Glutamatergic neuron (in vitro differentiated cells): ENCODE measurements at regions not wholly inside any gene's neighbourhood (a gene's known extent, or its start where the extent isn't known, plus 50 kb on each side); places are given as distances from the start of the nearest gene placed in this dataset.

ENCODE experiments used
- DNase-seq: peaks from one replicate; pipeline ENCODE4 v3.0.0; 2022
- H3K27ac Mint-ChIP-seq: one replicate; pipeline ENCODE4 v1.8.0; 2020; ENCODE audit warnings: mild to moderate bottlenecking, mixed read lengths, inconsistent platforms; ENCODE audit not compliant: unreplicated experiment
- H3K27me3 Mint-ChIP-seq: one replicate; pipeline ENCODE4 v1.8.0; 2020; ENCODE audit warnings: mild to moderate bottlenecking, moderate library complexity, mixed read lengths, inconsistent platforms; ENCODE audit not compliant: unreplicated experiment
- H3K36me3 Mint-ChIP-seq: one replicate; pipeline ENCODE4 v1.8.0; 2020; ENCODE audit warnings: mild to moderate bottlenecking, mixed read lengths, inconsistent platforms; ENCODE audit not compliant: unreplicated experiment
- H3K4me1 Mint-ChIP-seq: one replicate; pipeline ENCODE4 v1.8.0; 2020; ENCODE audit warnings: mild to moderate bottlenecking, low read depth, mixed read lengths, inconsistent platforms; ENCODE audit not compliant: unreplicated experiment
- H3K4me3 Mint-ChIP-seq: one replicate; pipeline ENCODE4 v1.8.0; 2020; ENCODE audit warnings: mild to moderate bottlenecking, mixed read lengths, inconsistent platforms; ENCODE audit not compliant: unreplicated experiment
- H3K9me3 Mint-ChIP-seq: one replicate; pipeline ENCODE4 v1.8.0; 2020; ENCODE audit warnings: mild to moderate bottlenecking, moderate library complexity, mixed read lengths, inconsistent platforms; ENCODE audit not compliant: unreplicated experiment
- CTCF ChIP-seq: fragments of 200-600 bp; sonication (generic); IDR thresholded peaks from one replicate; pipeline ENCODE4 v1.5.0; 2021; ENCODE audit not compliant: partially characterized antibody, unreplicated experiment

- no peak for TF ChIP-seq CTCF
- H3K36me3 Mint-ChIP-seq, result peaks cover 5% of the 10 kb centered on the region
- no peak overlapping the region for H3K27ac Mint-ChIP-seq
- no peaks in the 10 kb centered on the region for H3K27me3 Mint-ChIP-seq
- DNase-seq, result no peak
- H3K9me3 Mint-ChIP-seq, result peaks cover 6% of the 10 kb centered on the region
- H3K4me1 Mint-ChIP-seq, result peaks cover 15% of the 10 kb centered on the region
- no peak overlapping the region for H3K4me3 Mint-ChIP-seq
Measured at GRCh38 chr13:76638882-76639281, 247.3 kb downstream of the KCTD12 start.

GRCh38 chr13:76638181-76638580, 248.0 kb downstream of the KCTD12 start:
- peaks cover 15% of the 10 kb centered on the region for H3K4me1 Mint-ChIP-seq

GRCh38 chr13:76637641-76638141, 248.5 kb downstream of the KCTD12 start:
- no peak for DNase-seq
- Mint-ChIP-seq H3K9me3 (peaks cover 4% of the 10 kb centered on the region), H3K4me1 (peaks cover 17% of the 10 kb centered on the region), H3K4me3 (no peak overlapping the region), H3K27me3 (no peaks in the 10 kb centered on the region), H3K27ac (no peak overlapping the region), H3K36me3 (peaks cover 5% of the 10 kb centered on the region)
- TF ChIP-seq CTCF, result no peak

More at GRCh38 chr13:76638181-76638580, 248.0 kb downstream of the KCTD12 start:
- Mint-ChIP-seq H3K4me3 (no peak overlapping the region), H3K27me3 (no peaks in the 10 kb centered on the region), H3K9me3 (peaks cover 4% of the 10 kb centered on the region), H3K27ac (no peak overlapping the region), H3K36me3 (peaks cover 5% of the 10 kb centered on the region)
- TF ChIP-seq CTCF, result no peak
- no peak for DNase-seq

GRCh38 chr13:76636829-76637228, 249.4 kb downstream of the KCTD12 start:
- no peak for TF ChIP-seq CTCF
- peaks cover 4% of the 10 kb centered on the region for H3K9me3 Mint-ChIP-seq
- no peak for DNase-seq
- H3K4me3 Mint-ChIP-seq, result no peak overlapping the region
- peaks cover 17% of the 10 kb centered on the region for H3K4me1 Mint-ChIP-seq
- no peaks in the 10 kb centered on the region for H3K27me3 Mint-ChIP-seq
- peaks cover 5% of the 10 kb centered on the region for H3K36me3 Mint-ChIP-seq
- no peak overlapping the region for H3K27ac Mint-ChIP-seq

GRCh38 chr13:76635232-76636230, 250.7 kb downstream of the KCTD12 start:
- TF ChIP-seq CTCF, result no peak
- Mint-ChIP-seq H3K27ac (no peak overlapping the region), H3K9me3 (peaks cover 4% of the 10 kb centered on the region), H3K27me3 (no peaks in the 10 kb centered on the region), H3K4me1 (peaks cover 16% of the 10 kb centered on the region), H3K36me3 (peaks cover 5% of the 10 kb centered on the region), H3K4me3 (no peak overlapping the region)
- no peak for DNase-seq
